Esophagus squamous epithelium (tissue), 5 donors: ENCODE measurements at regions not wholly inside any gene's neighbourhood (a gene's known extent, or its start where the extent isn't known, plus 50 kb on each side); places are given as distances from the start of the nearest gene placed in this dataset.

Source experiments
- DNase-seq: peaks from one replicate; lab custom pipeline; 2025; lab: John Stamatoyannopoulos, UW
- H3K27ac ChIP-seq, 4 donors: fragments of 200-600 bp; sonication (generic); one replicate each; pipeline ENCODE4 v1.5.1; 2016 to 2019; ENCODE audit warnings: mild to moderate bottlenecking in 1 of 4
- H3K27me3 ChIP-seq, 4 donors: fragments of 200-600 bp; sonication (generic); 1 replicate in 3 of 4; 2 replicates in 1 of 4; pipeline versions ENCODE4 v1.5.1 to v1.6.0; 2017 to 2021; ENCODE audit warnings: antibody characterized with exemption in 1 of 4
- H3K36me3 ChIP-seq, 3 donors: fragments of 200-600 bp; sonication (generic); one replicate each; pipeline ENCODE4 v1.5.1; 2016 to 2019
- H3K4me1 ChIP-seq, 3 donors: fragments of 200-600 bp; sonication (generic); one replicate each; pipeline ENCODE4 v1.5.1; 2017 to 2019
- H3K4me3 ChIP-seq, 4 donors: fragments of 200-600 bp; sonication (generic); 1 replicate in 3 of 4; 2 replicates in 1 of 4; pipeline ENCODE4 v1.5.1; 2016 to 2019; ENCODE audit warnings: mild to moderate bottlenecking in 2 of 4, moderate library complexity in 1 of 4
- H3K9me3 ChIP-seq, 3 donors: fragments of 200-600 bp; sonication (generic); one replicate each; pipeline ENCODE4 v1.5.1; 2016 to 2019
- POLR2A ChIP-seq, 4 donors: fragments of 450-650 bp; IDR thresholded peaks; one replicate each; pipeline ENCODE4 v1.6.1; 2017; ENCODE audit warnings: antibody characterized with exemption in 4 of 4, mild to moderate bottlenecking in 4 of 4, moderate library complexity in 3 of 4
- WGBS, 2 donors: methylation state at CpG; one replicate each; pipeline ENCODE4 v1.1.5; 2018; 5-methylcytosine and 5-hydroxymethylcytosine counted together
- intact Hi-C: fragments of 100-400 bp; cut with DNase I; formaldehyde crosslinking; loops from one replicate; pipeline ENCODE4 v1.15.0; 2022
- TF ChIP-seq, protein P1 (sequence below), 6 experiments: fragments of 450-650 bp in 4 of 6; fragments of 200-600 bp in 2 of 6; sonication (generic) in 2 of 6; IDR thresholded peaks; one replicate each; pipeline ENCODE4 v1.5.1; 2016 to 2019; ENCODE audit warnings: antibody characterized with exemption in 6 of 6, mild to moderate bottlenecking in 4 of 6, moderate library complexity in 4 of 6
- donor health status: DM: yes; HTN: yes; CAD: no.

DNA sequence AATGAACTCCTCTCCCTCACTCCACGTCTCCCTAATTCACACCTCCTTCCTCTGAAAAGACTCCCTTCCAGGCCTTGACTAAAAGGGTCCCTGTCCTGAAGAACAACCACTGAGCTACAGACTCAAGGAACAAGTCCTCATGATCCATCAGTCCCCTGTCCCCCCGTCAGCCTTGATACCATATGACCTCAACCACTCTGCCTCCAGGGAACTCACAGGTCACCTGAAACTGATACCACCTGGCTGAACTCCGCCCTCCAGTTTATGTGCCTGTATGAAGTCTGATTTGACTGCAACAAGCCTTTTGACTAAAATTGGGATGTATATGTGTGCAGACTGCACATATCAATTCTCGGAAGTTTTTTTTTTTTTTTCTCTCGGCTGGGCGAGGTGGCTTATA lies 88.7 kb downstream of the UGCG start:
- TF ChIP-seq, protein P1, sequence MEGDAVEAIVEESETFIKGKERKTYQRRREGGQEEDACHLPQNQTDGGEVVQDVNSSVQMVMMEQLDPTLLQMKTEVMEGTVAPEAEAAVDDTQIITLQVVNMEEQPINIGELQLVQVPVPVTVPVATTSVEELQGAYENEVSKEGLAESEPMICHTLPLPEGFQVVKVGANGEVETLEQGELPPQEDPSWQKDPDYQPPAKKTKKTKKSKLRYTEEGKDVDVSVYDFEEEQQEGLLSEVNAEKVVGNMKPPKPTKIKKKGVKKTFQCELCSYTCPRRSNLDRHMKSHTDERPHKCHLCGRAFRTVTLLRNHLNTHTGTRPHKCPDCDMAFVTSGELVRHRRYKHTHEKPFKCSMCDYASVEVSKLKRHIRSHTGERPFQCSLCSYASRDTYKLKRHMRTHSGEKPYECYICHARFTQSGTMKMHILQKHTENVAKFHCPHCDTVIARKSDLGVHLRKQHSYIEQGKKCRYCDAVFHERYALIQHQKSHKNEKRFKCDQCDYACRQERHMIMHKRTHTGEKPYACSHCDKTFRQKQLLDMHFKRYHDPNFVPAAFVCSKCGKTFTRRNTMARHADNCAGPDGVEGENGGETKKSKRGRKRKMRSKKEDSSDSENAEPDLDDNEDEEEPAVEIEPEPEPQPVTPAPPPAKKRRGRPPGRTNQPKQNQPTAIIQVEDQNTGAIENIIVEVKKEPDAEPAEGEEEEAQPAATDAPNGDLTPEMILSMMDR (IDR thresholded peaks at IDR 0.05): no peak
- no peak for TF ChIP-seq POLR2A (IDR thresholded peaks at IDR 0.05)
- H3K4me1 ChIP-seq: peaks cover 3 to 20% (median 11%) of the 10 kb centered on the region in 3 donors
- no peaks in the 10 kb centered on the region for H3K36me3 ChIP-seq
- H3K27ac ChIP-seq: no peak overlapping the region
- H3K4me3 ChIP-seq: no peak overlapping the region
- DNase-seq: no peak
- WGBS, 2 donors: 92% methylated on average over 4 to 6 of the region's 6 CpGs
- H3K9me3 ChIP-seq: no peaks in the 10 kb centered on the region
- intact Hi-C loops: no loop called here
- no peaks in the 10 kb centered on the region for H3K27me3 ChIP-seq

- Histone ChIP-seq H3K4me1 (peaks cover 3 to 20% (median 11%) of the 10 kb centered on the region in 3 donors), H3K36me3 (no peaks in the 10 kb centered on the region), H3K27me3 (no peaks in the 10 kb centered on the region), H3K9me3 (no peaks in the 10 kb centered on the region), H3K27ac (peak overlapping the region in 1 of 4 donors; percentile 13), H3K4me3 (no peak overlapping the region)
- no peak for DNase-seq
- WGBS, 2 donors: 40 to 53% methylated on average over 6 of the region's 6 CpGs
- no peak for TF ChIP-seq POLR2A (IDR thresholded peaks at IDR 0.05)
- TF ChIP-seq, protein P1 (IDR thresholded peaks at IDR 0.05): no peak
- intact Hi-C loops: no loop called here
Measured at GRCh38 chr9:111986035-111986556, 89.5 kb downstream of the UGCG start.
